ENCODE measurements at regions not wholly inside any gene's neighbourhood (a gene's known extent, or its start where the extent isn't known, plus 50 kb on each side); places are given as distances from the start of the nearest gene placed in this dataset.
"Not testable (repeated sequence)": the region's sequence is repeated elsewhere in the genome, so short reads cannot be mapped to it uniquely, and the experiment has no call there.

DNA sequence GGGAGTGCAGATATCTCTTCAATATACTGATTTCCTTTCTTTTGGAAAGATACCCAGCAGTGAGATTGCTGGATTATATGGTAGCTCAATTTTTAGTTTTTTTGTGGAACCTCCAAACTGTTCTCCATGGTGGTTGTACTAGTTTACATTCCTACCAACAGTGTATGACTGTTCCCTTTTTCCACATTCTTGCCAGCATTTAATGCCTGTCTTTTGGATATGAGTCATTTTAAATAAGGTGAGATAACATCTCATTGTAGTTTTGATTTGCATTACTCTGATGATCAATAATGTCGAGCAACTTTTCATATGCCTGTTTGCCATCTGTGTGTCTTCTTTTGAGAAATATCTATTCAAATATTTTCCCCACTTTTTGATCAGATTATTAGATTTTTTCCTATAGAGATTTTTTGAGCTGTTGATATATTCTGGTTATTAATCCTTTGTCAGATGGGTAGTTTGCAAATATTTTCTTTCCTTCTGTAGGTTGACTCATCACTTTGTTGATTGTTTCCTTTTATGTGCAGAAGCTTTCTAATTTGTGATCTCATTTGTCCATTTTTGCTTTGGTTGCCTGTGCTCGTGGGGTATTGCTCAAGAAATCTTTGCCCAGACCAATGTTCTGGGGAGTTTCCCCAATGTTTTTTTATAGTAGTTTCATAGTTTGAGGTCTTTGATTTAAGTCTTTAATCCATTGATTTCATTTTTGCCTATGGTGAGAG is 552.7 kb downstream of the ZNF674 start:
- WGBS = 95% methylated on average over 2 of the region's 2 CpGs

DNA sequence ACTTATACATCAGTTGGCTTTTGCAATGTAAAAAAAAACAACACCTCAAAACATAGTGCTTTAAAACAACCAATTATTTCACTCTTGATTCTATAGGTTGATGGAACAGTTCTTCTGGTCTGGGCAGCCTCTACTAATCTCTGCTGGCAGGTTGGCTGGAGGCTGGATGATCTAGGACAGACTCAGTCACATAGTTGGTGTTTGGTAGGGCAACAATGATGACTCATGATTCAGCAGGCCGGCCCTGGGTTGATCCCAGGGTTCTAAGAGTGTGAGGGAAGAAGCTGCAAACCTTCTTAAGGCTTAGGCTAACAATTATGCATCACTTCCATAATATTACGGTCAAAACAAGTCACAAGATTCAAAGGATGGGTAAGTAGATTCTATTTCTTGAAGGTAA is 558.2 kb downstream of the ZNF674 start:
- H3K27ac ChIP-seq (ENCODE audit: low read depth in 1 of 2, low read length in 1 of 2) = no peak overlapping the region
- H3K36me3 ChIP-seq (ENCODE audit: control insufficient read depth in 2 of 2, insufficient read depth in 2 of 2, low read length in 1 of 2) = no peaks in the 10 kb centered on the region
- no peaks in the 10 kb centered on the region for H3K9me3 ChIP-seq (ENCODE audit: control insufficient read depth in 2 of 2, insufficient read depth in 1 of 2, low read length in 1 of 2)
- no peak for DNase-seq (ENCODE audit: low read depth in 6 of 9, low spot score in 9 of 9)
- H3K4me1 ChIP-seq (ENCODE audit: control insufficient read depth in 2 of 2, insufficient read depth in 2 of 2, low read length in 2 of 2) = no peaks in the 10 kb centered on the region
- H3K4me3 ChIP-seq (ENCODE audit: low read length in 2 of 2) = no peak overlapping the region
- H3K27me3 ChIP-seq (ENCODE audit: control insufficient read depth in 2 of 2, insufficient read depth in 1 of 2, low read length in 1 of 2) = no peaks in the 10 kb centered on the region
- WGBS = 96% methylated on average over 2 of the region's 2 CpGs

More for the DNA sequence above, 552.7 kb downstream of the ZNF674 start:
- H3K4me1 ChIP-seq (ENCODE audit: control insufficient read depth in 2 of 2, insufficient read depth in 2 of 2, low read length in 2 of 2) = no peaks in the 10 kb centered on the region
- no peaks in the 10 kb centered on the region for H3K27me3 ChIP-seq (ENCODE audit: control insufficient read depth in 2 of 2, insufficient read depth in 1 of 2, low read length in 1 of 2)
- H3K27ac ChIP-seq (ENCODE audit: low read depth in 1 of 2, low read length in 1 of 2) = no peak overlapping the region
- H3K36me3 ChIP-seq (ENCODE audit: control insufficient read depth in 2 of 2, insufficient read depth in 2 of 2, low read length in 1 of 2) = no peaks in the 10 kb centered on the region
- no peaks in the 10 kb centered on the region for H3K9me3 ChIP-seq (ENCODE audit: control insufficient read depth in 2 of 2, insufficient read depth in 1 of 2, low read length in 1 of 2)
- H3K4me3 ChIP-seq (ENCODE audit: low read length in 2 of 2) = no peak overlapping the region
- no peak for DNase-seq (ENCODE audit: low read depth in 6 of 9, low spot score in 9 of 9)

DNA sequence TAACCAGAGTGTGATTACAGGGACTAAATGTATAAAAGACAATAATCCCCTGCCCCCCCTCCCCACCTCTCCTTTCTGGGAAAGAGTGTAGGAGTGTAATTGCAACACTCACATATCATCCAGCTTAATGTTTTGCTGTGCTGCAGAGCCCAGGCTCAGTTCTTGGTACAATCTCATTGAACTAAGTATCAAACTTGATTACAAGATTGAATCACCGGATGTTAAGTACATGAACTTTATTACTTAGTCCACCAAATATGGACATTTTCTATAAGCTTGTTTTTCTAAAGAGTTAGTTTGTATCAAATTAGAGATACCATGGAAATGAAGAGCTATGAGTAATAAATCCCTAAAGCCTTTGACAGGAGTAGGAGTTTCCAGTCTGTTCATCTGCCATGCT is 559.1 kb downstream of the ZNF674 start:
- DNase-seq (ENCODE audit: low read depth in 6 of 9, low spot score in 9 of 9) = no peak
- Histone ChIP-seq H3K36me3 (ENCODE audit: control insufficient read depth in 2 of 2, insufficient read depth in 2 of 2, low read length in 1 of 2) (no peaks in the 10 kb centered on the region), H3K27me3 (ENCODE audit: control insufficient read depth in 2 of 2, insufficient read depth in 1 of 2, low read length in 1 of 2) (no peaks in the 10 kb centered on the region), H3K4me1 (ENCODE audit: control insufficient read depth in 2 of 2, insufficient read depth in 2 of 2, low read length in 2 of 2) (no peaks in the 10 kb centered on the region), H3K9me3 (ENCODE audit: control insufficient read depth in 2 of 2, insufficient read depth in 1 of 2, low read length in 1 of 2) (no peaks in the 10 kb centered on the region), H3K27ac (ENCODE audit: low read depth in 1 of 2, low read length in 1 of 2) (no peak overlapping the region), H3K4me3 (ENCODE audit: low read length in 2 of 2) (no peak overlapping the region)
- 98% methylated on average over 1 of the region's 1 CpG for WGBS

DNA sequence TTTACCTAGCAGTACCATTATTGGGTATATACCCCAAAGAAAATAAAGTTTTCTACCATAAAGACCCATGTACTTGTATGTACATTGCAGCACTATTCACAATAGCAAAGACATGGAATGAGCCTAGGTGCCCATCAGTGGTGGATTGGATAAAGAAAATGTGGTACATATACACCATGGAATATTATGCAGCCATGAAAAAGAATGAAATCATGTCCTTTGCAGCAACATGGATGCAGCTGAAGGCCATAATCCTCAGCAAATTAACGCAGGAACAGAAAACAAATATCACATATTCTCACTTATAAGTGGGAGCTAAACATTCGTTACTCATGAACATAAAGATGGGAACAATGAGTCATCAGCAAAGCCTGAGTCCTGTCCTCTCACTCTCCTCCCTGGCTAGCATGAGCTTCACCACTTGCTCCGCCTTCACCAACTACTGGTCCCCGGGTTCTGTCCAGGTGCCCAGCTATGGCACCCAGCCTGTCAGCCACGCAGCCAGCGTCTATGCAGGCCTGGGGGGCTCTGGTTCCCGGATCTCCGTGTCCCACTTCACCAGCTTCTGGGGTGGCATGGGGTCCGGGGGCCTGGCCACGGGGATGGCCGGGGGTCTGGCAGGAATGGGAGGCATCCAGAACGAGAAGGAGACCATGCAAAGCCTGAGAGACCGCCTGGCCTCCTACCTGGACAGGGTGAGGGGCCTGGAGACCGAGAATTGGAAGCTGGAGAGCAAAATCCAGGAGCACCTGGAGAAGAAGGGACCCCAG is 562.1 kb downstream of the ZNF674 start:
- H3K9me3 ChIP-seq (ENCODE audit: control insufficient read depth in 2 of 2, insufficient read depth in 1 of 2, low read length in 1 of 2); H3K4me3 ChIP-seq (ENCODE audit: low read length in 2 of 2); DNase-seq (ENCODE audit: low read depth in 6 of 9, low spot score in 9 of 9); H3K36me3 ChIP-seq (ENCODE audit: control insufficient read depth in 2 of 2, insufficient read depth in 2 of 2, low read length in 1 of 2); H3K27me3 ChIP-seq (ENCODE audit: control insufficient read depth in 2 of 2, insufficient read depth in 1 of 2, low read length in 1 of 2); H3K27ac ChIP-seq (ENCODE audit: low read depth in 1 of 2, low read length in 1 of 2); H3K4me1 ChIP-seq (ENCODE audit: control insufficient read depth in 2 of 2, insufficient read depth in 2 of 2, low read length in 2 of 2): not testable (repeated sequence)
- WGBS = 83% methylated on average over 14 of the region's 14 CpGs

DNA sequence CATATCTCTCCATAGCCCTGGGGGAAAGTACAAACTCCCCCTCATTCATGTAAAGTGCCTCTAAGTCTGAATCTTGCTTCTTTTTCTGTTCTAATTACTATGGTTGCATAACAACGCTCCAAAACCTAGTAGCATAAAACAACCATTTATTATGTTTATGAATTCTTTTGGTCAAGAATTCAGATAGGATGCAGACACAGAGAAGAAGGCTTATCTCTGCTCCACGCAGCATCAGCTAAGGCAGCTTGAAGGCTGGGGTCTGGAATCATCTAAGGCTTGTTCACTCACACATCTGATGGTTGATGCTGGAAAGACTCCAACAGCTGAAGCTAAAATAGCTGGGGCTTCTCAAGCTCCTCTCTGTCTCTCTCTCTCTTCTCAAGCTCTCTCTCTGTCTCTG is 564.5 kb downstream of the ZNF674 start:
- 95% methylated on average over 2 of the region's 2 CpGs for WGBS
- Histone ChIP-seq H3K4me1 (ENCODE audit: control insufficient read depth in 2 of 2, insufficient read depth in 2 of 2, low read length in 2 of 2) (no peaks in the 10 kb centered on the region), H3K36me3 (ENCODE audit: control insufficient read depth in 2 of 2, insufficient read depth in 2 of 2, low read length in 1 of 2) (no peaks in the 10 kb centered on the region), H3K27ac (ENCODE audit: low read depth in 1 of 2, low read length in 1 of 2) (no peak overlapping the region), H3K4me3 (ENCODE audit: low read length in 2 of 2) (no peak overlapping the region), H3K9me3 (ENCODE audit: control insufficient read depth in 2 of 2, insufficient read depth in 1 of 2, low read length in 1 of 2) (no peaks in the 10 kb centered on the region), H3K27me3 (ENCODE audit: control insufficient read depth in 2 of 2, insufficient read depth in 1 of 2, low read length in 1 of 2) (no peaks in the 10 kb centered on the region)
- DNase-seq (ENCODE audit: low read depth in 6 of 9, low spot score in 9 of 9) = no peak

DNA sequence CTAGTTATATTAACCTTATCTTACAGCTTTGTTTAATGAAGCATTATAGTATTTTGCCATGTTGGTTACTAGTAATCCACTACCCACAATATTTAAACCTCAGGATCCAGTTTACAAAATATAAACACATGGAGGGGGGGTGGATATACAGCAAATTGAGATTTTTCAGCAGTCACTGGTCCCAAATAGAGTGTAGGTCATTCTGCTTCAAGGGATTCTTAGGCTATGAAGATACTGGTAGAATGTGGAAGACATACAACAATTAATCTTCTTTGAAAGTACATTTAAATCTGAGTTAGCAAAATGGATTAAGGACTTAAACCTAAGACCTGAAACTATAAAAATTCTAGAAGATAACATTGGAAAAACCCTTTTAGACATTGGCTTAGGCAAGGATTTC is 569.6 kb downstream of the ZNF674 start:
- DNase-seq (ENCODE audit: low read depth in 6 of 9, low spot score in 9 of 9) = no peak
- no peaks in the 10 kb centered on the region for H3K4me1 ChIP-seq (ENCODE audit: control insufficient read depth in 2 of 2, insufficient read depth in 2 of 2, low read length in 2 of 2)
- H3K4me3 ChIP-seq (ENCODE audit: low read length in 2 of 2) = no peak overlapping the region
- no peak overlapping the region for H3K27ac ChIP-seq (ENCODE audit: low read depth in 1 of 2, low read length in 1 of 2)
- no peaks in the 10 kb centered on the region for H3K9me3 ChIP-seq (ENCODE audit: control insufficient read depth in 2 of 2, insufficient read depth in 1 of 2, low read length in 1 of 2)
- H3K36me3 ChIP-seq (ENCODE audit: control insufficient read depth in 2 of 2, insufficient read depth in 2 of 2, low read length in 1 of 2) = no peaks in the 10 kb centered on the region
- no peaks in the 10 kb centered on the region for H3K27me3 ChIP-seq (ENCODE audit: control insufficient read depth in 2 of 2, insufficient read depth in 1 of 2, low read length in 1 of 2)

DNA sequence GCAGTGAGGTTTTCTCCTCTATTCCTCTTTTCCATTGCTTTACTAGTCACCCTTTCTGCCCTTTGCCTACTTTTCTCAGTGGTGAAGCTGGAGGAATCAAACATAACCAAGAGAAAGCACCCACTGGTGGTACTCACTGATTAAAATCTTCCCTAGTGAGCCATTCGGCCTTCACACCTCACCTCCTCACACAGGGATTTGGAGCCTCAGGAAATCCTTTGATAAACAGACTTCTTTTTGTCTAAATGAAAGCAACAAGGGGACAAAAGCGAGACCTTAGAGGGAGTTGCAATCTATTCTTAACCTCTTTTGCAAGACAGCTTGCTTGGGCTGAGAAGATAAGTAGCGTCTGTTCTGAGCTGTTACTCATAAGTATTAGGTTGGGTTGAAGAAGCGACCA is 572.6 kb downstream of the ZNF674 start:
- Histone ChIP-seq H3K4me1 (ENCODE audit: control insufficient read depth in 2 of 2, insufficient read depth in 2 of 2, low read length in 2 of 2) (no peaks in the 10 kb centered on the region), H3K9me3 (ENCODE audit: control insufficient read depth in 2 of 2, insufficient read depth in 1 of 2, low read length in 1 of 2) (no peaks in the 10 kb centered on the region), H3K27me3 (ENCODE audit: control insufficient read depth in 2 of 2, insufficient read depth in 1 of 2, low read length in 1 of 2) (no peaks in the 10 kb centered on the region), H3K27ac (ENCODE audit: low read depth in 1 of 2, low read length in 1 of 2) (no peak overlapping the region), H3K36me3 (ENCODE audit: control insufficient read depth in 2 of 2, insufficient read depth in 2 of 2, low read length in 1 of 2) (no peaks in the 10 kb centered on the region), H3K4me3 (ENCODE audit: low read length in 2 of 2) (no peak overlapping the region)
- WGBS = 95% methylated on average over 4 of the region's 4 CpGs
- DNase-seq (ENCODE audit: low read depth in 6 of 9, low spot score in 9 of 9) = no peak

DNA sequence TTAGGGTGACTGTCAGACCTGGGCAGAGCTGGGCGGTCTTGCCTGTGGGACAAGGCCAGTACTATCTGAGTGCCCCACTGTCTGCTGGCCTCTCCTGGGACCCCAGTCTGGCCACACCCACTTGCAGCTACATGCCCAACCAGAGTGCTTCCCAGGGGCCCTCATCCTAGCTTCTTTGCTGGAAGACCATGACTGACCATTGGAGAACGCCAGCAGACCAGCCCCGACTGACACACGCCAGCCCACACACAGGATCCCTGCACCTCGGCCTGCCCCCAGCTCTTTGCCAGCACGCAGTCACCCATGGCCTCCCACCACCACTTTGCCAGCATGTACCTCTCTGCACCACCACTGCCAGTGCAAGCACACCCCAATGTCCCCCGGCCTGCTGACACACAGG is 585.7 kb downstream of the ZNF674 start:
- 98% methylated on average over 7 of the region's 7 CpGs for WGBS
- Histone ChIP-seq H3K27me3 (ENCODE audit: control insufficient read depth in 2 of 2, insufficient read depth in 1 of 2, low read length in 1 of 2) (no peaks in the 10 kb centered on the region), H3K36me3 (ENCODE audit: control insufficient read depth in 2 of 2, insufficient read depth in 2 of 2, low read length in 1 of 2) (no peaks in the 10 kb centered on the region), H3K27ac (ENCODE audit: low read depth in 1 of 2, low read length in 1 of 2) (no peak overlapping the region), H3K9me3 (ENCODE audit: control insufficient read depth in 2 of 2, insufficient read depth in 1 of 2, low read length in 1 of 2) (peaks cover 0 to 6% of the 10 kb centered on the region in 2 donors), H3K4me3 (ENCODE audit: low read length in 2 of 2) (no peak overlapping the region), H3K4me1 (ENCODE audit: control insufficient read depth in 2 of 2, insufficient read depth in 2 of 2, low read length in 2 of 2) (no peaks in the 10 kb centered on the region)
- no peak for DNase-seq (ENCODE audit: low read depth in 6 of 9, low spot score in 9 of 9)

DNA sequence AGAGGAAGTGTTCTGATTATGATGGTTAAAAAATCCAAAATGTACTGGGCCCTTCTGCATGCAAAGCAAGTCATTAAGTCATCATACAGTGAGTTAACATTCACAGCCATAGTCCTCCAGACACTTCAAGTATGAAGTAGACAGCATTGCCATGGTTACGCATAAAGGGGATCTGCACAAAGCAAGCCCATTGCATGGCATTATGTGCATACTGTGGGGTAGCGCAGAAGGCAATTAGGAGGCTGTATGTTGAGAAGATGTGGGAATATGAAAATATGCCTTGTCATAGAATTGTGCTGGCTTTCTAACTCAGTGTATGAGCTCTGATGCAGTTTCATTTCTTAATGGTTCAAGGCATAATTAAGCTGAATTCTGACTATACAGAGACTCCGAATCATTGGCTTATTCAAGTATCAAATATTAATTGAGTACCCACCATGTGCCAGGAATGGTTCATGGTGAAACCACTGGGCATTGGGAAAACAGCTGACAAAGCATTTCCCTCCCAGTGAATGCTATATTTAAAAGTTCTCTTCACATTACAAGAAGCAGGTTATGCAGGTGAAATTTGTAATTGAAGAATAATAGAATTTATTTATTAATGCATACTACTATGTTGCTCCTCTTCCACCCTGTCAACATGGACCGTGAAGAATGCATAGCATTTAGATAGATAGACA is 588.9 kb downstream of the ZNF674 start:
- H3K9me3 ChIP-seq (ENCODE audit: control insufficient read depth in 2 of 2, insufficient read depth in 1 of 2, low read length in 1 of 2) = peaks cover 0 to 6% of the 10 kb centered on the region in 2 donors
- WGBS = 98% methylated on average over 4 of the region's 4 CpGs
- DNase-seq (ENCODE audit: low read depth in 6 of 9, low spot score in 9 of 9) = no peak
- H3K36me3 ChIP-seq (ENCODE audit: control insufficient read depth in 2 of 2, insufficient read depth in 2 of 2, low read length in 1 of 2) = no peaks in the 10 kb centered on the region
- no peaks in the 10 kb centered on the region for H3K27me3 ChIP-seq (ENCODE audit: control insufficient read depth in 2 of 2, insufficient read depth in 1 of 2, low read length in 1 of 2)
- H3K4me3 ChIP-seq (ENCODE audit: low read length in 2 of 2) = no peak overlapping the region
- no peaks in the 10 kb centered on the region for H3K4me1 ChIP-seq (ENCODE audit: control insufficient read depth in 2 of 2, insufficient read depth in 2 of 2, low read length in 2 of 2)
- no peak overlapping the region for H3K27ac ChIP-seq (ENCODE audit: low read depth in 1 of 2, low read length in 1 of 2)

Data from thymus (tissue), 11 donors.